ENCODE measurements at regions not wholly inside any gene's neighbourhood (a gene's known extent, or its start where the extent isn't known, plus 50 kb on each side); places are given as distances from the start of the nearest gene placed in this dataset.

DNA sequence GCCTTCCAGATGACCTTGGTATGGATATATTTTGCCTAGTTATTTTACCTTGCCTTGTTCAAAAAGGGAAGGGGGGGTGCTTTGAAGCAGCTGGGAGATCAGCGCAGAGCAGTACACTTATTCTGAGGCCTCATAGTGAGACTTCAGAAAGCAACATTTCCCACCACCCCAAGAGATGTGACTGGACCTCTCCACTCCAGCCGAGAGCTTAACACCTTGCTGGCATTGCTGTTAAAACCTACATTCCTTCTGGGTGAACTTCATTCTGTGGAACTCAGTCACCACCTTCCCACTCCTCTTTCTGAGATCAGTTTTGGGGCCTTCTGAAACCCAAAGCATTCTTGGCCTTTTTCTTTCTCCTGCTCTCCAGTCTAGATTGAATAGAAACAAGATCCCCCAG is 148.7 kb downstream of the BARHL2 start:
- TF ChIP-seq, protein P1, sequence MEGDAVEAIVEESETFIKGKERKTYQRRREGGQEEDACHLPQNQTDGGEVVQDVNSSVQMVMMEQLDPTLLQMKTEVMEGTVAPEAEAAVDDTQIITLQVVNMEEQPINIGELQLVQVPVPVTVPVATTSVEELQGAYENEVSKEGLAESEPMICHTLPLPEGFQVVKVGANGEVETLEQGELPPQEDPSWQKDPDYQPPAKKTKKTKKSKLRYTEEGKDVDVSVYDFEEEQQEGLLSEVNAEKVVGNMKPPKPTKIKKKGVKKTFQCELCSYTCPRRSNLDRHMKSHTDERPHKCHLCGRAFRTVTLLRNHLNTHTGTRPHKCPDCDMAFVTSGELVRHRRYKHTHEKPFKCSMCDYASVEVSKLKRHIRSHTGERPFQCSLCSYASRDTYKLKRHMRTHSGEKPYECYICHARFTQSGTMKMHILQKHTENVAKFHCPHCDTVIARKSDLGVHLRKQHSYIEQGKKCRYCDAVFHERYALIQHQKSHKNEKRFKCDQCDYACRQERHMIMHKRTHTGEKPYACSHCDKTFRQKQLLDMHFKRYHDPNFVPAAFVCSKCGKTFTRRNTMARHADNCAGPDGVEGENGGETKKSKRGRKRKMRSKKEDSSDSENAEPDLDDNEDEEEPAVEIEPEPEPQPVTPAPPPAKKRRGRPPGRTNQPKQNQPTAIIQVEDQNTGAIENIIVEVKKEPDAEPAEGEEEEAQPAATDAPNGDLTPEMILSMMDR (IDR thresholded peaks at IDR 0.05), result no peak
- no peak for TF ChIP-seq EP300 (IDR thresholded peaks at IDR 0.05)
- TF ChIP-seq POLR2AphosphoS5 (IDR thresholded peaks at IDR 0.05), result no peak

All from gastroesophageal sphincter (tissue), 3 donors.